OCI-LY3 (cell line): ENCODE measurements at regions not wholly inside any gene's neighbourhood (a gene's known extent, or its start where the extent isn't known, plus 50 kb on each side); places are given as distances from the start of the nearest gene placed in this dataset.

ENCODE experiments used
- H2AFZ ChIP-seq: fragments of 200-600, 300-600 bp; shearing (Covaris generic); 2 replicates; pipeline ENCODE4 v1.6.0; 2014; ENCODE audit warnings: antibody characterized with exemption, low read depth, low read length
- H3K27ac ChIP-seq: fragments of 200-600, 300-600 bp; sonication (generic); 2 replicates; pipeline ENCODE4 v1.5.1; 2014; ENCODE audit warnings: mild to moderate bottlenecking, low read length, moderate library complexity, mixed read lengths
- H3K27me3 ChIP-seq: fragments of 200-600, 300-600 bp; sonication (generic); 2 replicates; pipeline ENCODE4 v1.6.1; 2014; ENCODE audit warnings: low read depth, low read length, mixed read lengths
- H3K36me3 ChIP-seq: fragments of 200-600, 300-600 bp; sonication (generic); replicated peaks from 2 replicates; pipeline ENCODE3; 2014; ENCODE audit warnings: low read depth, low read length, mixed read lengths
- H3K4me1 ChIP-seq: fragments of 300-600, 200-600 bp; sonication (generic); 2 replicates; pipeline ENCODE4 v1.6.1; 2014; ENCODE audit warnings: low read length, mixed read lengths
- H3K4me2 ChIP-seq: fragments of 200-600, 300-600 bp; sonication (generic); 2 replicates; pipeline ENCODE4 v1.6.1; 2014; ENCODE audit warnings: low read length, mixed read lengths
- H3K4me3 ChIP-seq: fragments of 300-600, 200-600 bp; sonication (generic); 2 replicates; pipeline ENCODE4 v1.5.1; 2014; ENCODE audit warnings: antibody characterized with exemption, mild to moderate bottlenecking, low read length, moderate library complexity
- H3K79me2 ChIP-seq: fragments of 300-600, 200-600 bp; shearing (Covaris generic); 2 replicates; pipeline ENCODE4 v1.6.1; 2014; ENCODE audit warnings: mild to moderate bottlenecking, low read length, mixed read lengths
- H3K9ac ChIP-seq: fragments of 300-600, 200-600 bp; shearing (Covaris generic); 2 replicates; pipeline ENCODE4 v1.6.0; 2014; ENCODE audit warnings: mild to moderate bottlenecking, low read length, moderate library complexity
- H3K9me3 ChIP-seq: fragments of 200-600, 300-600 bp; shearing (Covaris generic); 2 replicates; pipeline ENCODE4 v1.6.1; 2014; ENCODE audit warnings: low read length, mixed read lengths; ENCODE audit not compliant: insufficient read depth
- H4K20me1 ChIP-seq: fragments of 200-600, 300-600 bp; sonication (generic); 2 replicates; pipeline ENCODE4 v1.6.1; 2016; ENCODE audit warnings: low read length, mixed read lengths; ENCODE audit not compliant: insufficient read depth
- EZH2phosphoT487 ChIP-seq: fragments of 200-600 bp; shearing (Covaris generic); IDR thresholded peaks from 2 replicates; pipeline ENCODE4 v1.6.1; 2018; ENCODE audit warnings: antibody characterized with exemption, mixed run types, low read depth
- TF ChIP-seq, protein P1 (sequence below): fragments of 200-600, 300-600 bp; sonication (generic); IDR thresholded peaks from 2 replicates; pipeline ENCODE4 v1.5.1; 2014; ENCODE audit warnings: antibody characterized with exemption, low read length, low read depth

DNA sequence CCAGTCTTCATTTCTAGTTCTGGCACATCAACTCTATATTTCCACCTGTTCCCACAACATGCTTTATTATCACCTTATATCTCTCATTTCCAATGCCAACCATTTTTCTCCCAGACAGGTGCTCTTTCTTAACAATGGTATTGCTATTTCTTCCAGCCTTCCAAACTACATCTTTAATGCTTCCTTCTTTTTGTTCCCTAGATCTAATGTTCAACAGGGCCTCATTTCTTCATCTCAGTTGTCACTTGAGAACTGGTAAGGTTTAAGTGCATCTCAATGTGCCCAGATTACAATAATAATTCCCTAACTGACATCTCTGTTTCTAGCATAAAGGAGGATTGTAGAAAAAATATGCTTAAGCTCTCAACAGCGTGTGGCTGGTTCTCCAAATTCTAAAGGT, 272.6 kb downstream of the COX7C start:
- Histone ChIP-seq H2AFZ (no peak overlapping the region), H4K20me1 (no peaks in the 10 kb centered on the region), H3K4me1 (no peaks in the 10 kb centered on the region), H3K4me2 (no peak overlapping the region), H3K79me2 (no peaks in the 10 kb centered on the region), H3K27me3 (no peaks in the 10 kb centered on the region), H3K4me3 (no peak overlapping the region), H3K27ac (no peak overlapping the region), H3K36me3 (no peaks in the 10 kb centered on the region), H3K9ac (no peak overlapping the region), H3K9me3 (no peaks in the 10 kb centered on the region)
- TF ChIP-seq, protein P1, sequence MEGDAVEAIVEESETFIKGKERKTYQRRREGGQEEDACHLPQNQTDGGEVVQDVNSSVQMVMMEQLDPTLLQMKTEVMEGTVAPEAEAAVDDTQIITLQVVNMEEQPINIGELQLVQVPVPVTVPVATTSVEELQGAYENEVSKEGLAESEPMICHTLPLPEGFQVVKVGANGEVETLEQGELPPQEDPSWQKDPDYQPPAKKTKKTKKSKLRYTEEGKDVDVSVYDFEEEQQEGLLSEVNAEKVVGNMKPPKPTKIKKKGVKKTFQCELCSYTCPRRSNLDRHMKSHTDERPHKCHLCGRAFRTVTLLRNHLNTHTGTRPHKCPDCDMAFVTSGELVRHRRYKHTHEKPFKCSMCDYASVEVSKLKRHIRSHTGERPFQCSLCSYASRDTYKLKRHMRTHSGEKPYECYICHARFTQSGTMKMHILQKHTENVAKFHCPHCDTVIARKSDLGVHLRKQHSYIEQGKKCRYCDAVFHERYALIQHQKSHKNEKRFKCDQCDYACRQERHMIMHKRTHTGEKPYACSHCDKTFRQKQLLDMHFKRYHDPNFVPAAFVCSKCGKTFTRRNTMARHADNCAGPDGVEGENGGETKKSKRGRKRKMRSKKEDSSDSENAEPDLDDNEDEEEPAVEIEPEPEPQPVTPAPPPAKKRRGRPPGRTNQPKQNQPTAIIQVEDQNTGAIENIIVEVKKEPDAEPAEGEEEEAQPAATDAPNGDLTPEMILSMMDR = no peak
- TF ChIP-seq EZH2phosphoT487 = no peak

DNA sequence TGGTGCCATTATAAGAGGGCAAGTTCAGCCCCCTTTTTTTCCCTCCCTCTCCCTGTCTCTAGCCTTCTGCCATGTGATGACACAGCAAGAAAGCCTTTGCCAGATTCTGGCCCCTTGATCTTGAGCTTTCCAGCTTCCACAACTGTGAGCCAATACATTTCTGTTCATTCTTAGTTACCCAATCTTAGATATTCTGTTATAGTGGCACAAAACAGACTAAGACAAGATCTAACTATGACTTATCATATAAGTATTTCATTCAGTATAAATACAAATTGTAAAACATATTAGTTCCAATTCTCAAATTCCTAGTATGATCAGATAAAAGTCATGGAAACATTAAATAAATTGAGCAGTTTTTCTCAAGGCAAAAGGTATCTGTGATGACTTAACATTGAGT, 276.3 kb downstream of the COX7C start:
- H3K4me1 ChIP-seq = no peaks in the 10 kb centered on the region
- no peak overlapping the region for H3K4me2 ChIP-seq
- no peaks in the 10 kb centered on the region for H3K27me3 ChIP-seq
- no peaks in the 10 kb centered on the region for H3K79me2 ChIP-seq
- H3K4me3 ChIP-seq = no peak overlapping the region
- H3K36me3 ChIP-seq = no peaks in the 10 kb centered on the region
- no peak overlapping the region for H3K9ac ChIP-seq
- H4K20me1 ChIP-seq = no peaks in the 10 kb centered on the region
- no peaks in the 10 kb centered on the region for H3K9me3 ChIP-seq
- H3K27ac ChIP-seq = no peak overlapping the region
- TF ChIP-seq EZH2phosphoT487 = no peak
- TF ChIP-seq, protein P1 = no peak
- H2AFZ ChIP-seq = no peak overlapping the region

DNA sequence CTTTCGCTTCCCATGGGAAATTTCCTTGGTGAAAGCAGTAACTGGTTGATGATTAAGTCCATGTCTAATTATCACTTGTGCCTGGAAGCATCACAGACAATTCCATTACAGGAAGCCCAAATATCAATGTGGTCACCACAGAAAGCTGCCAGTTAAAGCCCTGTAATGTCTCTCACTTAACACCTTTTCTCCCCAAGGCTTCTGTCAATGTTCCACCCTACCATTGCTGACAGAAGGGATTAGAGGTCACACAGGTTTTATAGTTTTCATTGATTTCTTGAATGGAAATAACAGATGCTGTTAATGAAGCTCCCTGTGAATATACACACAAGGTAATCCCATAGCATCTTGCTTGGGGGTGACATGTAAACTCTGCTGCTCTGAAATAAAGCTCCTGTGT, 279.2 kb downstream of the COX7C start:
- no peak for TF ChIP-seq EZH2phosphoT487
- TF ChIP-seq, protein P1 = no peak
- Histone ChIP-seq H3K4me2 (no peak overlapping the region), H3K27ac (no peak overlapping the region), H3K27me3 (no peaks in the 10 kb centered on the region), H3K9me3 (no peaks in the 10 kb centered on the region), H3K36me3 (no peaks in the 10 kb centered on the region), H2AFZ (no peak overlapping the region), H3K9ac (no peak overlapping the region), H4K20me1 (no peaks in the 10 kb centered on the region), H3K79me2 (no peaks in the 10 kb centered on the region), H3K4me1 (no peaks in the 10 kb centered on the region), H3K4me3 (no peak overlapping the region)

DNA sequence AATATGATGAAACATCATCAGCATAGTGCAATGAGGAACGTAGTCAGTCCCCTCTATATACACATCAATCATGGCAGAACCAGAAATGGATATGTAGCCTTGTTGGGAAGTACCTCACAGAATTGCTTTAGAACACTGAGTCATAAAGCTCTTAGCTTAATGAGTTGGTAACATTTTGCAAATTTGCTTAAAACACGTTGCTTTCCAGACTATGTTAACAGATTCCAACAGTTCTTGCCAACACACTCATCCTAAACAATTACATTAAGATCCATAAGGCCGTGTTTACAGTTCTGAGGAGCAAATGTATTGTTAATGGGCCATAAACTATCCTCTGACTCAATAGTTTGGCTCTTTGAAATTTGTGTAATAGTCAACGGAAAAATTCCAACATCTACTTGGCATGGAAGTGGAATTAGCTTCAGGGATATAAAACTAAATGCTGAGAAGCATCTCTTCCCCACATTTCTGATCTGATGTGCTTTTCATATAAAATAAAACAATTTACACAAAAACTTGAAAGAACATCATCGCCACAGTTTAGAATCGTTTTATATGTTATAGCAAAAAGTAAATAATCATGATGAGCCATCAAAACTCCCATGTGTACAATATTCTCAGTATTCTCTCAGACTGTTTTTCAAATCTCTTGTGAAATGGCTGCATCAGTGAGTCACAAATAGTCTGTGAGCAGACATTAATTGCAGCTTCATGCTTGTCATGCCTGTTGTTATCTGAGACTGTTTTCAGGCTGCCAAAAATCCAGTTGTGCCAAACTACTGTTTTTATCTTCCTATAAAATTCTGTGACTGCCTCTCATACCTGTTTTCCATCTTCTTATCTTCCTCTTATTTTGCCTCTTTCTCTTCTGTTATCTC, 291.9 kb downstream of the COX7C start:
- no peak overlapping the region for H3K27ac ChIP-seq
- no peaks in the 10 kb centered on the region for H4K20me1 ChIP-seq
- no peak overlapping the region for H3K4me3 ChIP-seq
- no peak overlapping the region for H3K4me2 ChIP-seq
- H3K4me1 ChIP-seq = no peaks in the 10 kb centered on the region
- no peak overlapping the region for H3K9ac ChIP-seq
- no peak for TF ChIP-seq EZH2phosphoT487
- TF ChIP-seq, protein P1 = no peak
- no peaks in the 10 kb centered on the region for H3K27me3 ChIP-seq
- no peaks in the 10 kb centered on the region for H3K79me2 ChIP-seq
- H2AFZ ChIP-seq = no peak overlapping the region
- no peaks in the 10 kb centered on the region for H3K36me3 ChIP-seq
- no peaks in the 10 kb centered on the region for H3K9me3 ChIP-seq
